ENCODE measurements at regions not wholly inside any gene's neighbourhood (a gene's known extent, or its start where the extent isn't known, plus 50 kb on each side); places are given as distances from the start of the nearest gene placed in this dataset.

DNA sequence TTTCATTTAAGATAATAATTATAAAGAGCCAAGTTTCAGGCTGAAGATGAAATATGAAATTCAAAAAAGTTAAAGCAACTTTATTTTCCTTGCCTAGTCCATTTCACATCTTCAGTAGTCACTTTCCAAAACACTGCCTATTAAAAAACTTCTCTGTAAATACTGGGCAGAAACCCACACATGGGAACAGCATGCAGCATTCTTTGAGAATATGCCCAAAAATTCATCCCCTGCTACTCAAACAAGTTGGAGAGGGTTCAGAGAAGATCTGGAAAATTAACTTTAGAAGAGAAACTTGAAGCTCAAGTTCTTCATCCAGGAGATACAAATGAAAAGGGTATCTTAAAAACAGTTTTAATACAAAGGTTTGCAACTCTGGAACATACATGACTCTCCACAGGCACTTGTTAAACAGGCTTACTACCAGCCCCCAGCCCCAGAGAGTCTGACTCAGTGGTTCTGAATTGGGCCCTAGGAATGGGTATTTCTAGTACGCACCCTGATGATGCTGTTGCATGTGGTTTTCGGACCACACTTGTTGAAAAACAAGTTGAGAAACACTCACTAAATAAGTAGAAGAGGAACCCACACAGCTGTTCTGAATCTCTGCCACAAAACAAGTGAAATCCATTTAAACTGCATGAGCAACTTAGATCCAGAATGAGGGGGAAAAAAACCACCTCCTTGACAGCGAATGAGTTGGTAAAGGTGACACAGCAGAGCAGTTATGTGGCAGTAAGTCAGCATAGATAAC, 329.1 kb downstream of the SATB2 start:
- TF ChIP-seq, protein P1, sequence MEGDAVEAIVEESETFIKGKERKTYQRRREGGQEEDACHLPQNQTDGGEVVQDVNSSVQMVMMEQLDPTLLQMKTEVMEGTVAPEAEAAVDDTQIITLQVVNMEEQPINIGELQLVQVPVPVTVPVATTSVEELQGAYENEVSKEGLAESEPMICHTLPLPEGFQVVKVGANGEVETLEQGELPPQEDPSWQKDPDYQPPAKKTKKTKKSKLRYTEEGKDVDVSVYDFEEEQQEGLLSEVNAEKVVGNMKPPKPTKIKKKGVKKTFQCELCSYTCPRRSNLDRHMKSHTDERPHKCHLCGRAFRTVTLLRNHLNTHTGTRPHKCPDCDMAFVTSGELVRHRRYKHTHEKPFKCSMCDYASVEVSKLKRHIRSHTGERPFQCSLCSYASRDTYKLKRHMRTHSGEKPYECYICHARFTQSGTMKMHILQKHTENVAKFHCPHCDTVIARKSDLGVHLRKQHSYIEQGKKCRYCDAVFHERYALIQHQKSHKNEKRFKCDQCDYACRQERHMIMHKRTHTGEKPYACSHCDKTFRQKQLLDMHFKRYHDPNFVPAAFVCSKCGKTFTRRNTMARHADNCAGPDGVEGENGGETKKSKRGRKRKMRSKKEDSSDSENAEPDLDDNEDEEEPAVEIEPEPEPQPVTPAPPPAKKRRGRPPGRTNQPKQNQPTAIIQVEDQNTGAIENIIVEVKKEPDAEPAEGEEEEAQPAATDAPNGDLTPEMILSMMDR (IDR thresholded peaks at IDR 0.05) = no peak
- TF ChIP-seq POLR2A (IDR thresholded peaks at IDR 0.05; ENCODE audit: low read depth) (no peak), EP300 (IDR thresholded peaks at IDR 0.05) (no peak)

All from esophagus muscularis mucosa (tissue), 4 donors.